HG02852 (cell line): ENCODE measurements at regions not wholly inside any gene's neighbourhood (a gene's known extent, or its start where the extent isn't known, plus 50 kb on each side); places are given as distances from the start of the nearest gene placed in this dataset.
A peak's percentile ranks its signal among the peaks of the same experiment; 100 is the strongest.
"Not testable (repeated sequence)": the region's sequence is repeated elsewhere in the genome, so short reads cannot be mapped to it uniquely, and the experiment has no call there.

Experiments
- ATAC-seq: cut with Tn5 transposase; IDR thresholded peaks from one replicate; pipeline ENCODE4 v1.9.1; 2021; ENCODE audit warnings: mild to moderate bottlenecking, moderate library complexity; ENCODE audit not compliant: unreplicated experiment

- peak; percentile 20 for ATAC-seq
Observed at GRCh38 chr1:161454865-161455707, 50.2 kb upstream of the FCGR2A start.

- ATAC-seq: peak; percentile 53
Observed at GRCh38 chr1:161453950-161454864, 51.0 kb upstream of the FCGR2A start.

- not testable (repeated sequence) for ATAC-seq
Observed at GRCh38 chr1:161451698-161452348, 53.4 kb upstream of the FCGR2A start.

GRCh38 chr1:161447760-161448332, 57.4 kb upstream of the FCGR2A start:
- ATAC-seq: peak; percentile 19

GRCh38 chr1:161447040-161447759, 58.1 kb upstream of the FCGR2A start:
- peak; percentile 39 for ATAC-seq

GRCh38 chr1:161444725-161445124, 60.5 kb upstream of the FCGR2A start:
- ATAC-seq: not testable (repeated sequence)

- ATAC-seq: not testable (repeated sequence)
Observed at GRCh38 chr1:161444255-161444654, 61.0 kb upstream of the FCGR2A start.

- peak; percentile 38 for ATAC-seq
Observed at GRCh38 chr1:161440312-161440894, 64.9 kb upstream of the FCGR2A start.

GRCh38 chr1:161439280-161440232, 65.7 kb upstream of the FCGR2A start:
- ATAC-seq: no peak

GRCh38 chr1:161433191-161433590, 65.5 kb upstream of the CFAP126 start:
- ATAC-seq: not testable (repeated sequence)

GRCh38 chr1:161432091-161432490, 64.4 kb upstream of the CFAP126 start:
- no peak for ATAC-seq

- no peak for ATAC-seq
Observed at GRCh38 chr1:161427733-161428516, 60.2 kb upstream of the CFAP126 start.

- ATAC-seq: not testable (repeated sequence)
Observed at GRCh38 chr1:161422914-161423313, 55.2 kb upstream of the CFAP126 start.

- ATAC-seq: no peak
Observed at GRCh38 chr1:161421456-161421855, 53.8 kb upstream of the CFAP126 start.

- no peak for ATAC-seq
Observed at GRCh38 chr1:161420763-161421455, 53.2 kb upstream of the CFAP126 start.

- not testable (repeated sequence) for ATAC-seq
Observed at GRCh38 chr1:161417536-161417935, 49.9 kb upstream of the CFAP126 start.
